SU-DHL-6 (cell line): ENCODE measurements at regions not wholly inside any gene's neighbourhood (a gene's known extent, or its start where the extent isn't known, plus 50 kb on each side); places are given as distances from the start of the nearest gene placed in this dataset.

Experiments used
- CTCF ChIP-seq: fragments of 200-600 bp; sonication (generic); IDR thresholded peaks from one replicate; pipeline ENCODE4 v1.5.1; 2017; ENCODE audit warnings: antibody characterized with exemption, mild to moderate bottlenecking, low read length, moderate library complexity; ENCODE audit not compliant: insufficient read depth, poor library complexity, severe bottlenecking
- EZH2phosphoT487 ChIP-seq: fragments of 200-600 bp; sonication (generic), shearing (Covaris generic); conservative IDR thresholded peaks from 2 replicates; pipeline ENCODE4 v1.6.1; 2018; ENCODE audit warnings: mild to moderate bottlenecking, antibody characterized with exemption, low read length, moderate library complexity, mixed read lengths

GRCh38 chr1:147076442-147076841 lies 95.8 kb downstream of the PRKAB2 start:
- no peak for TF ChIP-seq CTCF
- TF ChIP-seq EZH2phosphoT487, result no peak
